OCI-LY7 (cell line): ENCODE measurements at regions not wholly inside any gene's neighbourhood (a gene's known extent, or its start where the extent isn't known, plus 50 kb on each side); places are given as distances from the start of the nearest gene placed in this dataset.

Experiments
- BruUV-seq: library from RNA; stranded (reverse); fragments of 400-500 nt; replicated peaks from 2 replicates; lab custom pipeline; 2021; lab: Mats Ljungman, UMichigan
- CTCF ChIA-PET: fragments of 300-600 bp; sonication (Branson Sonifier 250); formaldehyde crosslinking; loops from one replicate; lab custom pipeline; 2022; ENCODE audit warnings: antibody characterized with exemption; ENCODE audit not compliant: unreplicated experiment; lab: Charles Lee
- POLR2A ChIA-PET: fragments of 300-600 bp; sonication (Branson Sonifier 250); formaldehyde crosslinking; loops from one replicate; lab custom pipeline; 2022; ENCODE audit warnings: antibody characterized with exemption; lab: Charles Lee
- DNase-seq: peaks from one replicate; pipeline ENCODE4 v3.0.0-alpha.2; 2015; ENCODE audit warnings: low spot score
- H2AFZ ChIP-seq: fragments of 200-600 bp; sonication (generic), shearing (Covaris generic); 2 replicates; pipeline ENCODE4 v1.6.1; 2014; ENCODE audit warnings: mild to moderate bottlenecking, antibody characterized with exemption, low read length, moderate library complexity
- H3K27ac ChIP-seq: fragments of 200-600 bp; sonication (generic); 2 replicates; pipeline ENCODE4 v1.5.1; 2014; ENCODE audit warnings: mixed run types, low read depth, mild to moderate bottlenecking, moderate library complexity, low read length, inconsistent platforms; ENCODE audit not compliant: poor library complexity, severe bottlenecking
- H3K36me3 ChIP-seq: fragments of 200-600 bp; sonication (generic); 2 replicates; pipeline ENCODE4 v1.6.1; 2014; ENCODE audit warnings: mild to moderate bottlenecking, antibody characterized with exemption, low read length, moderate library complexity, mixed read lengths; ENCODE audit not compliant: insufficient read depth
- H3K4me1 ChIP-seq: fragments of 200-600 bp; sonication (generic); 2 replicates; pipeline ENCODE4 v1.5.1; 2014; ENCODE audit warnings: mild to moderate bottlenecking, low read length; ENCODE audit not compliant: insufficient read depth, poor library complexity, severe bottlenecking
- H3K4me2 ChIP-seq: fragments of 200-600 bp; sonication (generic); 2 replicates; pipeline ENCODE4 v1.6.1; 2014; ENCODE audit warnings: mild to moderate bottlenecking, low read length
- H3K4me3 ChIP-seq: fragments of 200-600 bp; sonication (generic); 2 replicates; pipeline ENCODE4 v1.5.1; 2014; ENCODE audit warnings: mild to moderate bottlenecking, low read depth, low read length; ENCODE audit not compliant: poor library complexity, severe bottlenecking
- H3K79me2 ChIP-seq: fragments of 200-600 bp; sonication (generic); 2 replicates; pipeline ENCODE4 v1.6.1; 2016; ENCODE audit warnings: low read depth, mild to moderate bottlenecking, low read length, moderate library complexity, mixed read lengths; ENCODE audit not compliant: insufficient read depth
- H3K9me2 ChIP-seq: fragments of 200-600 bp; sonication (generic); 2 replicates; pipeline ENCODE4 v1.6.1; 2016; ENCODE audit warnings: mild to moderate bottlenecking, low read length, mixed read lengths; ENCODE audit not compliant: insufficient read depth
- H3K9me3 ChIP-seq: fragments of 200-600 bp; sonication (generic); 2 replicates; pipeline ENCODE4 v1.6.1; 2014; ENCODE audit warnings: mild to moderate bottlenecking, mixed run types, low read length, mixed read lengths
- H4K20me1 ChIP-seq: fragments of 200-600 bp; sonication (generic); 2 replicates; pipeline ENCODE4 v1.6.1; 2014; ENCODE audit warnings: mild to moderate bottlenecking, antibody characterized with exemption, low read length, moderate library complexity, mixed read lengths; ENCODE audit not compliant: insufficient read depth
- EZH2phosphoT487 ChIP-seq: fragments of 200-600 bp; sonication (generic); IDR thresholded peaks from 2 replicates; pipeline ENCODE4 v1.6.1; 2018; ENCODE audit warnings: low read depth, borderline replicate concordance, mild to moderate bottlenecking, mixed run types, antibody characterized with exemption, low read length, moderate library complexity, mixed read lengths
- intact Hi-C: fragments of 100-400 bp; cut with micrococcal nuclease; formaldehyde crosslinking; loops from one replicate; pipeline ENCODE4 v1.10.0; 2022; ENCODE audit not compliant: unreplicated experiment
- TF ChIP-seq, protein P1 (sequence below): fragments of 200-600 bp; sonication (generic); conservative IDR thresholded peaks from 2 replicates; pipeline ENCODE4 v1.5.1; 2014; ENCODE audit warnings: mild to moderate bottlenecking, antibody characterized with exemption, low read length, moderate library complexity, mixed read lengths

GRCh38 chr3:130619196-130619595, 102.2 kb downstream of the COL6A6 start:
- TF ChIP-seq, protein P1, sequence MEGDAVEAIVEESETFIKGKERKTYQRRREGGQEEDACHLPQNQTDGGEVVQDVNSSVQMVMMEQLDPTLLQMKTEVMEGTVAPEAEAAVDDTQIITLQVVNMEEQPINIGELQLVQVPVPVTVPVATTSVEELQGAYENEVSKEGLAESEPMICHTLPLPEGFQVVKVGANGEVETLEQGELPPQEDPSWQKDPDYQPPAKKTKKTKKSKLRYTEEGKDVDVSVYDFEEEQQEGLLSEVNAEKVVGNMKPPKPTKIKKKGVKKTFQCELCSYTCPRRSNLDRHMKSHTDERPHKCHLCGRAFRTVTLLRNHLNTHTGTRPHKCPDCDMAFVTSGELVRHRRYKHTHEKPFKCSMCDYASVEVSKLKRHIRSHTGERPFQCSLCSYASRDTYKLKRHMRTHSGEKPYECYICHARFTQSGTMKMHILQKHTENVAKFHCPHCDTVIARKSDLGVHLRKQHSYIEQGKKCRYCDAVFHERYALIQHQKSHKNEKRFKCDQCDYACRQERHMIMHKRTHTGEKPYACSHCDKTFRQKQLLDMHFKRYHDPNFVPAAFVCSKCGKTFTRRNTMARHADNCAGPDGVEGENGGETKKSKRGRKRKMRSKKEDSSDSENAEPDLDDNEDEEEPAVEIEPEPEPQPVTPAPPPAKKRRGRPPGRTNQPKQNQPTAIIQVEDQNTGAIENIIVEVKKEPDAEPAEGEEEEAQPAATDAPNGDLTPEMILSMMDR = no peak
- no peak for TF ChIP-seq EZH2phosphoT487
- no peak overlapping the region for H3K27ac ChIP-seq
- BruUV-seq = no TSS peak
- no peaks in the 10 kb centered on the region for H3K4me1 ChIP-seq
- POLR2A ChIA-PET = interaction anchor here (0.5 kb wide), 1 partner anchor 99 kb away, joined by 3 read pairs; no protein-coding TSS in a partner anchor
- H3K4me2 ChIP-seq = no peak overlapping the region
- no peak for DNase-seq
- H3K9me3 ChIP-seq = no peaks in the 10 kb centered on the region
- intact Hi-C loops = no loop called here
- H3K4me3 ChIP-seq = no peak overlapping the region
- H3K9me2 ChIP-seq = no peaks in the 10 kb centered on the region
- H2AFZ ChIP-seq = no peak overlapping the region
- CTCF ChIA-PET = no interaction called here
- no peaks in the 10 kb centered on the region for H4K20me1 ChIP-seq
- no peaks in the 10 kb centered on the region for H3K79me2 ChIP-seq
- no peaks in the 10 kb centered on the region for H3K36me3 ChIP-seq

- H3K36me3 ChIP-seq = no peaks in the 10 kb centered on the region
- H3K9me3 ChIP-seq = no peaks in the 10 kb centered on the region
- no peaks in the 10 kb centered on the region for H3K79me2 ChIP-seq
- intact Hi-C loops = no loop called here
- H3K4me1 ChIP-seq = no peaks in the 10 kb centered on the region
- no peaks in the 10 kb centered on the region for H3K9me2 ChIP-seq
- BruUV-seq = no TSS peak
- H2AFZ ChIP-seq = no peak overlapping the region
- H4K20me1 ChIP-seq = no peaks in the 10 kb centered on the region
- POLR2A ChIA-PET = no interaction called here
- no peak overlapping the region for H3K4me2 ChIP-seq
- H3K4me3 ChIP-seq = no peak overlapping the region
- H3K27ac ChIP-seq = no peak overlapping the region
- DNase-seq = no peak
- TF ChIP-seq EZH2phosphoT487 = no peak
- TF ChIP-seq, protein P1 = no peak
- CTCF ChIA-PET = no interaction called here
Observed at GRCh38 chr3:130621824-130622223, 104.8 kb downstream of the COL6A6 start.

DNA sequence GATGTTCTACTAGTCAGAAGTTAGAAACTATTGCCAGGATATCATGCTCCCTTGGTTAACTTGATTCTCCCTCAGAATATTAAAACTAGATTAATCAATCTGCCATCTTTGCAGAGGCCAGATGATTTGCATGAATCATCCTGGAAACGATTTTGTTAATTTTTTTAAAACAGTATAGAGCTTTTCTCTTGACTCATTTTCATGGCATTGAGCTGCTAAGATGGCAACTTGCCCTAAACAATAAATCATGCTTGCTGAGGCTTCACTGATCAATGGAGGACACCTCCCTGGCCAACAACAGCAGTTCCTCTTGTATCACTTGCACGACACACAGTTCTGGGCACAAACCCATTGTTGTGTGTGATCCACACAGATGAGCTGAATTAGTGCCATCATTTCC, 109.1 kb downstream of the COL6A6 start:
- POLR2A ChIA-PET = no interaction called here
- no peak overlapping the region for H3K4me3 ChIP-seq
- H3K79me2 ChIP-seq = no peaks in the 10 kb centered on the region
- DNase-seq = no peak
- no peaks in the 10 kb centered on the region for H3K9me2 ChIP-seq
- no peaks in the 10 kb centered on the region for H3K4me1 ChIP-seq
- no peaks in the 10 kb centered on the region for H4K20me1 ChIP-seq
- no TSS peak for BruUV-seq
- intact Hi-C loops = no loop called here
- H3K4me2 ChIP-seq = no peak overlapping the region
- H3K36me3 ChIP-seq = no peaks in the 10 kb centered on the region
- no peak overlapping the region for H3K27ac ChIP-seq
- H3K9me3 ChIP-seq = no peaks in the 10 kb centered on the region
- TF ChIP-seq EZH2phosphoT487 = no peak
- TF ChIP-seq, protein P1 = no peak
- CTCF ChIA-PET = no interaction called here
- H2AFZ ChIP-seq = no peak overlapping the region
